Muscle layer of colon (tissue), 2 donors: ENCODE measurements at regions not wholly inside any gene's neighbourhood (a gene's known extent, or its start where the extent isn't known, plus 50 kb on each side); places are given as distances from the start of the nearest gene placed in this dataset.
A peak's percentile ranks its signal among the peaks of the same experiment; 100 is the strongest.

Source experiments
- H3K27ac ChIP-seq: one replicate; pipeline ENCODE4 v1.7.0; 2013; ENCODE audit warnings: low read depth, mild to moderate bottlenecking, low read length, moderate library complexity
- H3K27me3 ChIP-seq, 2 donors: one replicate each; pipeline ENCODE4 v1.7.0; 2013; ENCODE audit warnings: low read length in 2 of 2, mild to moderate bottlenecking in 2 of 2; ENCODE audit not compliant: insufficient read depth in 2 of 2, control insufficient read depth in 1 of 2
- H3K36me3 ChIP-seq: one replicate; pipeline ENCODE4 v1.7.0; 2013; ENCODE audit warnings: mild to moderate bottlenecking, low read length; ENCODE audit not compliant: insufficient read depth
- H3K4me1 ChIP-seq: one replicate; pipeline ENCODE4 v1.7.0; 2013; ENCODE audit warnings: mild to moderate bottlenecking, low read length; ENCODE audit not compliant: insufficient read depth
- H3K4me3 ChIP-seq, 2 donors: one replicate each; pipeline ENCODE4 v1.7.0; 2013; ENCODE audit warnings: low read length in 2 of 2, low read depth in 1 of 2, mild to moderate bottlenecking in 1 of 2, moderate library complexity in 1 of 2
- H3K9ac ChIP-seq: one replicate; pipeline ENCODE4 v1.7.0; 2013; ENCODE audit warnings: low read length
- H3K9me3 ChIP-seq: one replicate; pipeline ENCODE4 v1.7.0; 2013; ENCODE audit warnings: mild to moderate bottlenecking, low read length
- donor health status: abdominal sarcoma.
- donor health status: Adenocarcinoma of cecum.

DNA sequence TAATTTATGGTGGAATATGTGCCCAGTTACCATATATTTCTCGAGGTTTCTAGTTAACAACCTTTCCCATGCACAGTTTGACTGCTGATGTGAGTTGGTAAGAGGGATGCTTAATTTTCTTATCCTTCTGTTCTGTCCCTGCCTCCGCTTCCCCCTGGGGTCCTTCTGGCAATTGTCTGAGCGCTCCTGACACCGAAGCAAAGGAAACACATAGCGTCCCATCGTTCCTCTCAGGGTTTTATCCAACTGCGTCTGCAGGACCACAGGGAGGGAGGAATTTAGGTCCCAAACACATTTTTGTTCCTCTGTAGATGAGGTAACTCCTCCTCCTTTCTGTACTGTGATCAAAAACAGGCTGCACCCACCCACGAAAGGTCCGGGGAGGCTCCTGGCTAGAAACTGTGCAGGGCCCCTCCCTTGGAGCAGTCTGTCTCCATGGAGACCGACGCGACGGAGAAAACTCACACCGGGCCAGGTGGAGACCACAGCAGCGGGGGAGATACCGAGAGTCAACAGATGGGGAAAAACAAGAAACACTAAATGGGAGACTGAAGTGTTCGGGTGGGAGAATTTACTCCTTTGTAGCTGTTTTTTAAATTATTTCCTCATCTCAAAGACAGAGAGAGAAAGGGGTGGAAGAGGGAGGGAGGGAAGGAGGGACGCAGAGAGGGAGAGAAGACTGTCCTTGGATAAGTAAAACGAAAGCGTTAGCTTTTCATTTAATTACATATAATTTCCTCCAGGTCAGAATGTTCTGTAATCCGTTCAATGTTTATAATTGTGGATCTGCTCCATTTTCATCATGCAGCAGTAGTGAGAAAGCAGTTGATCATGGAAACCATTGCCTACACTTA is 191.8 kb upstream of the NBEA start:
- H3K27ac ChIP-seq = no peak overlapping the region
- peak overlapping the region; percentile 17 to 42 for H3K4me3 ChIP-seq
- no peaks in the 10 kb centered on the region for H3K4me1 ChIP-seq
- no peaks in the 10 kb centered on the region for H3K27me3 ChIP-seq
- no peak overlapping the region for H3K9ac ChIP-seq
- no peaks in the 10 kb centered on the region for H3K36me3 ChIP-seq
- H3K9me3 ChIP-seq = no peaks in the 10 kb centered on the region

DNA sequence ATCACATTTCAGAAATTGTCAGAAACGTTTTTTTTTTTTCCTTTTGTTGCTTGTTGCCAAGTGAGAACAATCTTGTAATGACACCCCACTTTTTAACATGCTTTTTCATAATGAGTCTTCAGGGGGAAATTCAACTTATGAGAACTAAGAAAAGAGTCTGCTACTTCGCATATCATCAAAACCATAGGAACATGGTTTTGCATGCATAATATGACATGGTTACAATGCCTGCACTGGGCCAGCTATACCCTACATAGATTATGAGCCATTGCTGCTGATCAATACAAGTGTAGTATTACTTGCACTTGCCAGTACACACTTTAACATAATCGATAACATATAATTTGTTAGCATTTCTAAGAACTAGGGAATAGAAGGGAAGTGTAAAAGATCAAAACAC is 191.0 kb upstream of the NBEA start:
- Histone ChIP-seq H3K27me3 (no peaks in the 10 kb centered on the region), H3K9me3 (no peaks in the 10 kb centered on the region), H3K4me3 (peak overlapping the region in 1 of 2 donors; percentile 42), H3K9ac (no peak overlapping the region), H3K36me3 (no peaks in the 10 kb centered on the region), H3K4me1 (no peaks in the 10 kb centered on the region), H3K27ac (no peak overlapping the region)

GRCh38 chr13:34751492-34751891 is 190.6 kb upstream of the NBEA start:
- Histone ChIP-seq H3K9ac (no peak overlapping the region), H3K9me3 (no peaks in the 10 kb centered on the region), H3K36me3 (no peaks in the 10 kb centered on the region), H3K4me3 (no peak overlapping the region), H3K27ac (no peak overlapping the region), H3K4me1 (no peaks in the 10 kb centered on the region), H3K27me3 (no peaks in the 10 kb centered on the region)

DNA sequence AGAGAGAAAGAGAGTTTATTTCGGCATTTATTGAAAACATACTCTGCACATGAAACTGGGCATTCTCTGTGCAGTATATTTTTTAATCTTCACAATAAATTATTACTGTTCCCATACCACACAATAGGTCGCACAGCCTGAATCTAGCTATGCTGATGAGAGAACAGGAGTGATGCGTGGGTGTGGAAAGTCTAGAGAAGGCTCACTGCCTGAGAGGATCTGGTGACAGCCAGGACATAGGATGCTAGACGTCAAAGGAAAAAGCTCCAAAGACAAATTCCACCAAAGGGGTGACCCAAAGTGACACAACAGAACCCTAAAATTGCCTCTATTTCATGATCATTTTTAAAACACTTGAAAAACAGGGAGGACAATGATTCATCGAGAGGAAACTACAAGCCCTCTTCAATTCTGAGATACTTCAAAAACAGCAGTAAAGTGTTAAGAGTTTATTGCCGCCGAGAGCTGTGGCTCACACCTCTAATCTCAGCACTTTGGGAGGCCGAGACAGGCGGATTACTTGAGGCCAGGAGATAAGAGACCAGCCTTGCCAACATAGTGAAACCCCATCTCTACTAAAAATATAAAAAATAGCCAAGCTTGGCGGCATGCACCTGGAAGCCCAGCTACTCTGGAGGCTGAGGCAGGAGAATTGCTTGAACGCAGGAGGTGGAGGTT is 189.6 kb upstream of the NBEA start:
- Histone ChIP-seq H3K4me1 (no peaks in the 10 kb centered on the region), H3K9ac (no peak overlapping the region), H3K9me3 (no peaks in the 10 kb centered on the region), H3K27me3 (no peaks in the 10 kb centered on the region), H3K4me3 (no peak overlapping the region), H3K36me3 (no peaks in the 10 kb centered on the region), H3K27ac (no peak overlapping the region)

DNA sequence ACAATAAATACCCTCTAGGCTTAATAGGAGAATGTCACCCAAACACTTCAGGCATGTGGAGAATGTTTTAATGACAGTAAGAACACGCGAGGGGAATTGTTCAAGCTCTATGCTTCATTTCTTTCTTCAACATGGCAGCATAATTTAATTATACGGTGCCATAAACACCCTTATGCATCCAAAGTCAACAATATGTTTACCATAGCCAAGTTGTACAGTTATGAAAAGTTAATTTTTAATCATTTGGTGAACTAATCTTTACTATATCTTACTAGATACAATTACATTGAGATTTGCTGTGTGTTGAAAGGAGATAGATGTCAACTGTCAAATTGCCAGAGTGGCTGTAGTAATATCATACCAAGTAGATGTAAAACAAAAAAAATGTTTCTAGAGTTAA is 185.9 kb upstream of the NBEA start:
- no peaks in the 10 kb centered on the region for H3K27me3 ChIP-seq
- no peak overlapping the region for H3K27ac ChIP-seq
- no peaks in the 10 kb centered on the region for H3K4me1 ChIP-seq
- no peaks in the 10 kb centered on the region for H3K36me3 ChIP-seq
- H3K9ac ChIP-seq = no peak overlapping the region
- H3K4me3 ChIP-seq = no peak overlapping the region
- H3K9me3 ChIP-seq = no peaks in the 10 kb centered on the region

- no peaks in the 10 kb centered on the region for H3K9me3 ChIP-seq
- peaks cover under 1% of the 10 kb centered on the region for H3K4me1 ChIP-seq
- H3K9ac ChIP-seq = no peak overlapping the region
- no peak overlapping the region for H3K27ac ChIP-seq
- no peak overlapping the region for H3K4me3 ChIP-seq
- H3K27me3 ChIP-seq = no peaks in the 10 kb centered on the region
- H3K36me3 ChIP-seq = no peaks in the 10 kb centered on the region
Measured at GRCh38 chr13:34756572-34756971, 185.5 kb upstream of the NBEA start.

GRCh38 chr13:34757441-34757840 is 184.6 kb upstream of the NBEA start:
- Histone ChIP-seq H3K4me3 (no peak overlapping the region), H3K27me3 (no peaks in the 10 kb centered on the region), H3K9ac (no peak overlapping the region), H3K27ac (no peak overlapping the region), H3K4me1 (peaks cover 8% of the 10 kb centered on the region), H3K36me3 (no peaks in the 10 kb centered on the region), H3K9me3 (no peaks in the 10 kb centered on the region)

GRCh38 chr13:34758628-34759027 is 183.4 kb upstream of the NBEA start:
- H3K27me3 ChIP-seq = no peaks in the 10 kb centered on the region
- H3K9me3 ChIP-seq = no peaks in the 10 kb centered on the region
- no peaks in the 10 kb centered on the region for H3K36me3 ChIP-seq
- no peak overlapping the region for H3K4me3 ChIP-seq
- H3K9ac ChIP-seq = no peak overlapping the region
- H3K4me1 ChIP-seq = peaks cover 8% of the 10 kb centered on the region
- H3K27ac ChIP-seq = no peak overlapping the region

DNA sequence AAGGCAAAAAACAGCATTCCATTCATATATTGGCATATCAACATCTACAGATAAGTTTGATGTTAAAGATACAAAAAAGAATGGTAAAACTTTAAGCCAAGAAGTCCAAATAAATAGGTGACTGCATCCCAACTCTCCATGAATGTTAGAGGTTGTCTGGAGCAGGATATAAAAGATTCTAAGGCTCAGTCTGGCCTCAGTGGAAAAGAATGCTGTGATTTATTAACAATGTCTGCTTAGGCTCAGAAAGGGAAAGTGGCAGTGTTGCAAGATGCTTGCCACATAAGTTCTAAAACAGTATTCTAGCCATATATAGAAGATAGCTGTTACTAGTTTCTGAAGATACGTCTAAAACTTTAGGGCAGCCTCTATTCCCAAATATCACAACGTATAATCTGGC is 179.8 kb upstream of the NBEA start:
- Histone ChIP-seq H3K27ac (peak overlapping the region; percentile 30), H3K9me3 (no peaks in the 10 kb centered on the region), H3K27me3 (no peaks in the 10 kb centered on the region), H3K4me1 (peaks cover 8% of the 10 kb centered on the region), H3K36me3 (no peaks in the 10 kb centered on the region), H3K4me3 (no peak overlapping the region), H3K9ac (no peak overlapping the region)

DNA sequence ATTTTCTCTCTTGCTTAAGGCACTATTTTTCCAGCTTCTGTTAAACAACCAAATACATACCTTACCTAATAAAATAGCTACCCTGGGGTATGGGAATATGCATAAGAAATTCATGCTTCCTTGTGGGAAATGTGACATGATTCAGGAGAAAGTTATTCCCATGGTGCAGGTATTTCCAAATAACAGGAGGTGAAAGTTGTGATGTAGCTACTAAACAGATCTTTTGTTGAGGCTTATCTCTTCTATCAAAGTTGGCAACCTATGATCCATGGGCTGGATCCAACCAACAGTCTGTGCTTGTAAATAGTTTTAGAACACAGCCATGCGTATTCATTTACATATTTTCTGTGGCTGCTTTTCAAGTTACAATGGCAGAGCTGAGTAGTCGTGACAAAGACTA is 177.8 kb upstream of the NBEA start:
- H3K9ac ChIP-seq = no peak overlapping the region
- H3K27me3 ChIP-seq = no peaks in the 10 kb centered on the region
- no peaks in the 10 kb centered on the region for H3K36me3 ChIP-seq
- no peak overlapping the region for H3K4me3 ChIP-seq
- peaks cover 8% of the 10 kb centered on the region for H3K4me1 ChIP-seq
- H3K27ac ChIP-seq = no peak overlapping the region
- no peaks in the 10 kb centered on the region for H3K9me3 ChIP-seq

DNA sequence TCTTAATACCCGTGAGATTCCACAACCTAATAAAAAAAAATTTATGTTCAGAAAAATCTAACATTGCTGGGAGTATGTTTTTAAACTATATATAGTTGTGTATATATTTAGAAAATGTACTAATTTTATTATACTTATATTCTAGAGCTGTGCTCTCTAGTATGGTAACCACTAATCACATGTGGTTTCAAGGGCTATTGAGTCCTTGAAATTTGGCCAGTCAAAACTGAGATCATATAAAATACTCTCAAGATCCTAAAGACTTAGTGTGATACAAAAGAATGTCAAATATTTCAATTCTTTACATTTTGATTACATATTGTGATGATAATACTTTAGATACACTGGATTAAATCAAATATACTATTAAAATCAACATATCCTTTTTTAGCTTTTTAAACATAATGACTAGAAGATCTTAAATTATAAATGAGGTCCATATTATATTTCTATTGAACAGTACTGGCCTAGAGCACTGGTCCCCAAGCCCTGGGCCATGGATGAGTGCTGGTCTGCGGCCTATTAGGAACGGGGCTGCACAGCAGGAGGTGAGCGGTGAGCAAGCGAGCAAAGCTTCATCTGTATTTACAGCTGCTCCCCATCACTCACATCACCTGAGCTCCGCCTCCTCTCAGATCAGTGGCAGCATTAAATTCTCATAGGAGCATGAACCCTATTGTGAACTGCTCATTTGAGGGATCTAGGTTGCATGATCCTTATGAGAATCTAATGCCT is 176.5 kb upstream of the NBEA start:
- Histone ChIP-seq H3K27me3 (no peaks in the 10 kb centered on the region), H3K27ac (no peak overlapping the region), H3K9ac (no peak overlapping the region), H3K36me3 (no peaks in the 10 kb centered on the region), H3K4me1 (peaks cover 8% of the 10 kb centered on the region), H3K4me3 (no peak overlapping the region), H3K9me3 (no peaks in the 10 kb centered on the region)
